GF-D8 (cell line): ENCODE measurements at regions not wholly inside any gene's neighbourhood (a gene's known extent, or its start where the extent isn't known, plus 50 kb on each side); places are given as distances from the start of the nearest gene placed in this dataset.
A peak's percentile ranks its signal among the peaks of the same experiment; 100 is the strongest.

Source experiments
- DNase-seq: peaks from one replicate; lab custom pipeline; 2025; lab: John Stamatoyannopoulos, UW

- no peak for DNase-seq
Observed at GRCh38 chr11:15621565-15621964, 506.8 kb downstream of the INSC start.

- no peak for DNase-seq
Observed at GRCh38 chr11:15622231-15622890, 507.6 kb downstream of the INSC start.

GRCh38 chr11:15624701-15625100 is 510.0 kb downstream of the INSC start:
- DNase-seq: no peak

GRCh38 chr11:15625691-15626090 is 511.0 kb downstream of the INSC start:
- DNase-seq: no peak

- DNase-seq: no peak
Observed at GRCh38 chr11:15627560-15627959, 512.8 kb downstream of the INSC start.

- DNase-seq: no peak
Observed at GRCh38 chr11:15629690-15630321, 515.1 kb downstream of the INSC start.

- no peak for DNase-seq
Observed at GRCh38 chr11:15630896-15631295, 516.2 kb downstream of the INSC start.

GRCh38 chr11:15635521-15635920 is 520.8 kb downstream of the INSC start:
- no peak for DNase-seq

GRCh38 chr11:15636521-15637089 is 521.9 kb downstream of the INSC start:
- DNase-seq: no peak

GRCh38 chr11:15638386-15638787 is 523.7 kb downstream of the INSC start:
- no peak for DNase-seq

GRCh38 chr11:15640318-15640717 is 525.6 kb downstream of the INSC start:
- no peak for DNase-seq

GRCh38 chr11:15641271-15642045 is 526.7 kb downstream of the INSC start:
- no peak for DNase-seq

GRCh38 chr11:15645201-15645600 is 530.5 kb downstream of the INSC start:
- no peak for DNase-seq

GRCh38 chr11:15649371-15650104 is 534.8 kb downstream of the INSC start:
- DNase-seq: no peak

- DNase-seq: peak; percentile 3
Observed at GRCh38 chr11:15650105-15650938, 535.6 kb downstream of the INSC start.

GRCh38 chr11:15651033-15651432 is 536.3 kb downstream of the INSC start:
- no peak for DNase-seq

GRCh38 chr11:15651816-15652215 is 537.1 kb downstream of the INSC start:
- DNase-seq: no peak

GRCh38 chr11:15653191-15653710 is 538.5 kb downstream of the INSC start:
- no peak for DNase-seq

- no peak for DNase-seq
Observed at GRCh38 chr11:15654451-15654850, 539.7 kb downstream of the INSC start.

- no peak for DNase-seq
Observed at GRCh38 chr11:15655552-15655951, 540.8 kb downstream of the INSC start.

- DNase-seq: no peak
Observed at GRCh38 chr11:15657264-15657663, 542.5 kb downstream of the INSC start.
